ENCODE measurements at regions not wholly inside any gene's neighbourhood (a gene's known extent, or its start where the extent isn't known, plus 50 kb on each side); places are given as distances from the start of the nearest gene placed in this dataset.

DNA sequence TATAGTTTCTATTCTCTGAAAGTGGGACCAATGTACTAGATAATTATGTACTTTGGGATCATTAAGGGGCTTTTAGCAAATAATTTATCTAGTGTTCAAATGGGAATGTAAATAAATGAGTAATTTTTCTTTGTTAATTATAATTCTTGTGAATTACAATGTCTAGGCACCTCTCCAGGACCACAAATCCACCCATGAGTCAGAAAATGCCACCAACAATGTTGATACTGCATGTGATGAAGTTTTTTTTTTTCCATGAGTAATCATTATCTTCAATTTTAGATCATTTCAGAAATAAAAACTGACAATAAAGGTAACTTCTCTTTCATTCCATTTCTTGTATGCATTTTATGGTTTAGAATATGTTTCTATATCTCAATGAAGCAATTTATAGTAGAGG, 470.3 kb downstream of the VRK1 start:
- no peak for DNase-seq (ENCODE audit: low read depth)

DNA sequence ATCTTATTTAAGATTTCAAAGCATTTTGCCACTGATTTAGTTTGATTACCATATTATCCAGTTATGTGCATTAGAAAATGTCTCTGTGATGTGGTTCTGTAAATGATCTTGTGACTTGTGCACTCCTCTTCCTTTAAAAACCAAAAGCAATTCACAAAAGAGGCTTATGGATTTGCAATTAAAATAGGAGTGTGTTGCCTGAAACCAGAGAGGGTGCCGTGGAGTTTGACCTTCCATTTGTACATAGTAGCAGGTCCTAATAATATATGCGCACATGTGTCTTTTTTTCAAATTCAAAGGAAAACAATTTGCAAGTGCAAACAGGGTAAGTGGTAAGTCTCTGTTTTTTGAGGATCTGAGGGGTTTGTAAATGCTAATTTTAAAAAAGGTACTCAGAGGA, 470.9 kb downstream of the VRK1 start:
- no peak for DNase-seq (ENCODE audit: low read depth)

DNA sequence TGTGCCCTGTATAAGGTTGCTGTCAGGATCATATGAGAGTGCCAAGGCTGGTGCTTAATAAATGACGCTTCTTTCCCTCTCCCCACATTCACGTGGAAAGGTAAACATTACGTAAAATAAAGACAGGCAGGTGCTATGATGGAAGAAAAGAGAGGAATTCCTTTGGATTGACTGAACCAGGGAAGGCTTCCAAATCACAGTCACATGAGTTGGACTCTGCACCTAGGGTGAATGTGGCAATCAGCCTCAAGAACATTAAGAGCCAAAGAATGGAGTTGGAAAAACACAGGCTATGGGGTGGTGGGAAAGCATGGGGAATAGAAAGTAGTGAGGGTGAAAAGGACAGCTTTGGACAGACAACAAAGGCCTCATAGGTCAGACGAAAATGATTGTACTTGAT, 473.1 kb downstream of the VRK1 start:
- DNase-seq (ENCODE audit: low read depth) = no peak

DNA sequence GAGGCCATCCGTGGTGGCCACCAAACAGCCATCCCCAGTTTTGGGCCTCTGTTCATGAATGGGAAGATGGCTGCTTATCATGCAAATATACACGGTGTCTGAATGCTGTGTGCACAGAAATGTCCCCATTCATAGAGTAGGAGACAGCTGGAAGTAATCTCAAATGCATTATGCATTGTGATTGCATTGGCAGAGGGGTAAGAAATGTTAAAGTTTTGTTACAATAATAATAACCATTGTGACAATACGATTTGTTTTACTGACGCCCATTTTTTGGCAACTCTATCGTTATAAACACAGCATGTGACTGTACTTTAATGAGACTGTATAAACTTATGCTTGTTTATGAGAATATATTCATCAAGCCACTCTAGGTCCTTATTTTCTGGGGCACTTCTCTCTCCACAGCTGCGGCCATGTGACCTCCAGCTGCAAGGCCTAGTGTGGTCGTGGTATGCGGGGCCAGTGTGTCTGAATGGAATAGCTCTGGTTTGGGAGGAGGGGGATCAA, 474.3 kb downstream of the VRK1 start:
- no peak for DNase-seq (ENCODE audit: low read depth)

DNA sequence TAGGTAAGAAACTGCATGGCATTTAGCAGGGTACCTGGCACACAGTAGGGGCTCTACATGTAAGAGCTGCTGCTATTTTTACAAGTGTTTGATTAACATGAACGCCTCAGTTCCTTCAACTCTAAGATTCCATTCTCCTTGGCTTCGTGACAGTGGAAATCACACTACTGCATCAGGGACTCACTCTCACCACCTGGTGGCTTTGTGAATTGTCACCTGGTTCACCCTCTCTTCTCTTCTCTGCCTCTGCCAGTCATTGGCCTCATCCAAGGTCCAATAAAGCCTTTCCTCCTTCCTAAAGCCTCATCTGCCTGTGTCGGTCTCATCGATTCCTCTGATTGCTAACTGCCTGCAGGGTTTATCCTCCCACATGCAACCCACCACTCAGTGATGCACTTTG, 476.4 kb downstream of the VRK1 start:
- no peak for DNase-seq (ENCODE audit: low read depth)

DNA sequence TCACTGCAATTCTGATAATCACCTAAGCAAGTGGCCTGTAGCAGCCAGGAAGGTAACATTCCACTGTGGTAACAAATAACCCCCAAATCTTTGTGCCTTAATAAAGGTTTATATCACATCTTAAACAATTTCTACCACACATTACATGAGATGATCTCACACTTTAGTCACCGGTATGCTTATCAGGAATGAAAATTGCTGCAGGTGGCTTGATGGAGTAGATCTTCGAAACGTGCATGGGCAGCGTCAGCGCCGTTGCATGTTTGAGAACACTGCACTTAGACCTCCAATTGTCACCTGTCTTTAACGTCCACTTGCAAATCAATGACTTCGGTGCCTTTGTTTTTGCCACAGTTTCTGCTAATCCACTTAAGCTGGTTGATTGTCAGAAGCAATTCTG, 477.4 kb downstream of the VRK1 start:
- no peak for DNase-seq (ENCODE audit: low read depth)

DNA sequence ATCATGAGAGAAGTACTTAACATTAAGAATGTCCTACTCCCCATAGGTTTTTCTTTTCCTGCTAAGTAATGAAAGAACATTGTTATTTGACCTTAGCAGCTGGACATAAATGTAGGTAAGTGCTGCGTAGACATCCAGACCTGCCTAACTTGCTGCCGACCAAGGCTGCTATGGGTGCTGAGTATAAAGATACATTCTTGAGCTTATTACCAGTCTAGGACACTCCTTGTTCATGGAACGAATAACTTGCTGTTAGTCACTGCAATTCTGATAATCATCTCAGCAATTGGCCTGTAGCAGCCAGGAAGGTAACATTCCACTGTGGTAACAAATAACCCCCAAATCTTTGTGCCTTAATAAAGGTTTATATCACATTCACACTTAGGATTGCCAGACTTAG, 478.1 kb downstream of the VRK1 start:
- no peak for DNase-seq (ENCODE audit: low read depth)

DNA sequence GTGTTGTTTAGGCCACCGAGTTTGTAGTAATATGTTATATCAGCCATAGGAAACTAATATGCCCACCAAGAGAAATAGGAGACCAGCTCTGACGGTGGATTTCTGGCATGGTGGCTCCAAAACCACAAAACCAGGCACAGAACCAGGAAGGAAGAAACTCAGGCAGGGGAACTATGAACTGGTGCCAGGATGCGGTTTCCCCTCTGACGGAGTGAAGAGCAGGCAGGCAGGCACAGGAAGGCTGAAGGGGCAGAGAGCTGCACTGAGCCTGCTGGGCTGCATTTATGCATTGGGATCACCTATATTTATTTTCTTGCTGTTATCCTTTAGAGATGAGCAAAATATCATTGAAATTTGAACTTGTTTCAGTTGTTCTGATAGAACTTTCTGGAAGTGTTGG, 479.4 kb downstream of the VRK1 start:
- DNase-seq (ENCODE audit: low read depth) = no peak

DNA sequence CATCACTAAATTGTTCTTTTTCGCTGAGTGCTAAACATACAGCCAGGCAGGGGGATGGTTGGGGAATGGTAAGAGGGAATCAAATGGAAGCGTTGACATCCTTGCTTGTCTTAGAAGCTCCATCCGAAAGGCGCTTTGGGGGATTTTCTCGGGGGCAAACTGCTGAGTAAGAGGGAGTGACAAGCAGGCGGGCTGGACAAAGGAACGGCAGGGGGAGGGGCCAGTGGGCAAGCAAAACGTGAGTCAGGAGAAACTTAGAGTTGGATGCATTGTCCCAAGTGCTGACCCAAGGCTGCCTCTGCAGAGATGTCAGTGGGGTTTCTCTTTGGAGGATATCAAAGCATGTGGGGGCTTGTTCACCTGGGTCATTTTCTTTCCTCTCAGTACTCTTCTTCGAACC, 480.5 kb downstream of the VRK1 start:
- no peak for DNase-seq (ENCODE audit: low read depth)

DNA sequence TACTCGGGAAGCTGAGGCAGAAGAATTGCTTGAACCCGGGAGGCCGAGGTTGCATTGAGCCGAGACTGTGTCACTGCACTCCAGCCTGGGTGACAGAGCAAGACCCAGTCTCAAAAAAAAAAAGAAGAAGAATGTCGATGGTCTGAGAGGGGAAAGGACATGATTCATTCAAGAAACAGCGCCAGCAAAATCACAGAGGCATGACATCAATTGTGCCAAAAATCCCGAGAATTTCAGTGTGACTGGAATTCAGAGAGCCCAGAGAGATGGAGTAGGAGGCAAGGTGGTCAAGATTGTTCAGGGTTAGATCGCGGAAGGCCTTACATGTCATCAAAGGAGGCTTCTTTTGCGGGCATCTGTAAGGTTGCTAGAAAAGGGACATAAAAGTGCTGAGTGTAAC, 483.3 kb downstream of the VRK1 start:
- DNase-seq (ENCODE audit: low read depth) = no peak

DNA sequence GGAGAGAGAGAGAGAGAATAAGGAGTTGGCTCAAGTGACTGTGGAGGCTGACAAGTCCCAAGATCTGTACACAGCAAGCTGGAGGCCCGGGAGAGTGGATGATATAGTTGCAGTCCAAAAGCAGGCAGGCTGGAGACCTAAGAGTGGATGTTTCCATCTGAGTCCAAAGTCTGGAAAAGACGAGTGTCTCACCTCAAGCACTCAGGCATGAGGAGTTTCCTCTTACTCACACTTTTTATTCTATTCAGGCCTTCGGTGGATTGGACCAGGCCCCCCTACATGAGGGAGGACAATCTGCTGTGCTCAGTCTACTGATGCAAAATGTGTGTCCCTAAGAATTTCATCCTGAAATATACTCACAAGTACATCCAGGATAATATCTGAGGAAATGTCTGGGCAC, 484.6 kb downstream of the VRK1 start:
- no peak for DNase-seq (ENCODE audit: low read depth)

DNA sequence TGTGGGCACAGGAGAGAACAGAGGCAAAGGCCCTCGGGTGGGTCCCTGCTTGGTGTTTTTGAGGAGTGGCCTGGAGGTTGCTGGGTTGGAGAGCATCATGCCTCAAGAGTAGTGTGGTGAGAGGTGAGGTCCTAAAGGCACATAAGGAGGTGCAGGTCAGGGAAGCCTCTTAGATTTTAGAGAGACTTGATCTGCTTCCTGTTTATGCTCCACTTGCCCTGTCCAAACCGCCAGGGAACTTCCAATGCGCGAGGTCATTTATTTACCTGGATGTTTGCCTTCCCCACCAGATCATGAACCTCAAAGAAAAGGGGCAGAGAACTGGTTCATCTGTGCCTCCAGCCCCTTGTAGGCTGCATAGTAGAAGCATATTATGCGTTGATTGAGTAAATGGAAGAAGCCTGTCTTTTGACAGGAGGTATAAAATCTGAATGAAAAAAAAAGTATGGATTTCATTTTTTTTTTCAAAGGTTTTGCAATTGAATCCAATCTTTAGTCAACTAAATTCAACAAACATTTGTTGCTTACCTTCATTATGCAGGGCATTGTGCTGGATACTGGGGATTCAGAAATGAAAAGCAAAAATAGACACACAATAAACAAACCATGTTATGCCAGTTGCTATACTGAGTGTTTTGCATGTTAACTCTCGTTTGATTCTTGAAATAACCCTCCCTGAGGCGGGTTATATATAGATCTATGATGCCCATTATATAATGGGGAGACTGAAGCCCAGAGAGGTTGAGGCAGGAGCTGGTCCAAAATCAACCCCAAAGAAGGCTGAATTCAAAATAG, 485.2 kb downstream of the VRK1 start:
- DNase-seq (ENCODE audit: low read depth) = no peak

DNA sequence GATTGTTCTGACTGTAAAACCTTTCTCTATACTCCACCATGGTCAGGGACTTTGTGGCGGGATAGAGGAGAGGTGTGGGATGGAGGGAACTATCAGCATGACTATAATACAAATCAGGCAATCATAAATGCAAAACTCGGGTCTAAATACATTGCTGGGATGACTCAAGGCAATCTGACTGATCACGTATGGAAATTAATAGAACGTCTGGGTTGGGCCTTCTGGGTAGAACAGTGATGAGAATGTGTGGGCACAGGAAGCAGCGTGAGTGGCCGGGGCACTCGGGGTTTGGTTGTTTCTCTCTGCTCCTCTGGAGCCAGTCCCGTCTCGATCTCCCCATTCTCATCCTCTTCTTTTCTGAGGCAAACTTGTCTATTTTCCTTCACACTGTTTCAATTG, 485.8 kb downstream of the VRK1 start:
- DNase-seq (ENCODE audit: low read depth) = no peak

DNA sequence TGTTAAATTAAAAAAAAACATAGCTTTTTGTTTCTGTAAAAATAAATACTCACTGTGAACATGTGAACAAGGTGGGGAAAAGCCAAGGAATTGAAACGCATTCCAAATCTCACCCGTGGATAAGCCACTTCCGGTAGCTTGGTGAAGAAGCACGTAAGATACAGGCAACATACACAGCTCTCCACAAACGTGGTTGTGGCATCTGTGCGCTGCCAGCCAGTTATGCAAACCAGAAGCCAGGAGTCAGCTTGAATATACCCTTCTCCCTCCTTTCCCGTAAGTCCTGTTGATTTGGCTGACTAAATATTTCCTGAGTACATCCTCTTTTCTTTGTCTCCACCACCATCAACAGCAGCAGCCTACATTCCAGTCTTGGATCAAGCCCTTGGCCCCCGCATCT, 486.2 kb downstream of the VRK1 start:
- no peak for DNase-seq (ENCODE audit: low read depth)

DNA sequence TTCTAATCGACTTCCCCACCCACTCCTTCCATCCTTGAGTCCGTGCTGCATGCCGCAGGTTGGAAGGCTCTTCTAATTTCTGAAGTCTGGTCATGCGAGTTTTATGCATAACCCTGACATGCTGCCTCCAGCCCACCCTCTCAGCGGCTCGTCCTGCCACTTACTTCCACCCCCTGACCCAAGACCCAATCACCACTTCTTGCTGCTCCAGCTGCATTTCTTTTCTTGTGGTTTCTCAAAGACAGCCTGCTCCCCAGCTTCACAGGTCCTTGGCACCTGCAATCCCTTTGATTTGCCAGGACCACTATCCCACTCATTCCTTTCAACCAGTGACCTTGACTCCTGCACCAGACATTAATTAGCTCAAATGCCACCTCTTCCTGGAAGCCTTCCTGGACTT, 486.7 kb downstream of the VRK1 start:
- no peak for DNase-seq (ENCODE audit: low read depth)

DNA sequence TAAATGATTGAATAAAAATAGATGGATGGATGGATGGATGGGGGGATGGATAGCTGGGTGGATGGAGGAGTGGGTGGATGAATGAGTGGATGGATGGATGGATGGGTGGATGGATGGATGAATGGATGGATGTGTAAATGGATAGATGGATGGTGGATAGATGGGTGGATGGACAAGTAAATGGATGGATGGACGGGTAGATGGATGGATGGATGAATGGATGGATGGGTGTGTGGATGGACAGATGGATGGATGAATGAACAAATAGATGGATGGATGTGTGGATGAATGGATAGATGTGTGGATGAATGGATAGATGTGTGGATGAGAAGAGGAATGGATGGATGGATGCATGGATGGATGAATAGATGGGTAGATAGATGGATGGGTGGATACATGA, 490.8 kb downstream of the VRK1 start:
- DNase-seq (ENCODE audit: low read depth) = no peak

DNA sequence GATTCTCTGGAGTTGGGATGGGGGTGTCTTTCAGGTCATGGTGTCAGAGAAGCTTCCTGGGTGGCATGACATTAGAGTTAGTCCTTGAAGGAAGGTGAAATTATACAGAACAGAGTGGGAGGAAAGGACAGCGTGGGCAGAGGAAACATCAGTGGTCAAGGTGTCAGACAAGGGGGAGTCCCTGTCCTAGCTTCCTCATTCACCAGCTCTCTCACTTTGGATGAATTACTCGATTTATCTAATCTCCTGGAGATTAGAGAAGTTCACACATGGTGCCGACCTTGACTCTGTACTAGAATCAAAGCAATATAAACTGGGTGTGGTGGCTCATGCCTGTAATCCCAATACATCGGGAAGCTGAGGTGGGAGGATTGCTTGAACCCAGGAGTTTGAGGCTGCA, 492.9 kb downstream of the VRK1 start:
- no peak for DNase-seq (ENCODE audit: low read depth)

DNA sequence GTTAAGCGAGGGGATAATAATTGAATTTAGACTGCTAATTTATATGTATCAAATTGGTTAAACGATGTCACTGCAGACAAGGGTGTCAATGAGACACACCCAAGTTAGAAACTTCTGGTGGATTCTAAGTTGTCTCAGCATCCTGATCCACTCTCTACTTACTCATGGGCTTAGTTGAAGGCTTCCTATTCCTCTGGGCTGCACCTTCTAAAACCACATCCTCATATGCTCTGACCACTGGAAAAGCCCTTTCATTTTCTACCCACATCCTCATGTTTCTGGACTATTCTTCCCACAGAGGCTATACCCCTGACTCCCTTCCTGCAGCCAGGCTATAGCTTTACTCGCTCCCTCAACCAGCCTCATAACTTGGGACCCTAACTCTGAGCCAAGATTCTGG, 493.8 kb downstream of the VRK1 start:
- no peak for DNase-seq (ENCODE audit: low read depth)

DNA sequence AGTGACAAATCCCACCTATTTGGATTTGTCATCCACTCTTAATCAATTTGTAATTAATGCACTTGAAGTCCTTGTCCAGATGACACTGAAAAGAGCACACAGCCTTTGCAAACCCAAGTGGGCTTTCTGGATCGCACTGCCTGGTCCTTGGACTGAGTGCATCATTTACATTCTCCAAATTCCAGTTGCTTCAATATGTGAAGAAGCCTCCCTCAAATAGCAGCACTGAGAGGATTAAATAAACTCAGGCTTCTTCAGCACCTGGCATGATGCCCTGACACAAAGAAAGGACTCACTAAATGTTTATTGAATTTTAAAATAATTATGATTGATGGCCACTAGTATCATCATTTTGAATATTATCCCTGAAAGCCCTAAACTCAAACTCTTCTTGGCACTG, 496.5 kb downstream of the VRK1 start:
- no peak for DNase-seq (ENCODE audit: low read depth)

DNA sequence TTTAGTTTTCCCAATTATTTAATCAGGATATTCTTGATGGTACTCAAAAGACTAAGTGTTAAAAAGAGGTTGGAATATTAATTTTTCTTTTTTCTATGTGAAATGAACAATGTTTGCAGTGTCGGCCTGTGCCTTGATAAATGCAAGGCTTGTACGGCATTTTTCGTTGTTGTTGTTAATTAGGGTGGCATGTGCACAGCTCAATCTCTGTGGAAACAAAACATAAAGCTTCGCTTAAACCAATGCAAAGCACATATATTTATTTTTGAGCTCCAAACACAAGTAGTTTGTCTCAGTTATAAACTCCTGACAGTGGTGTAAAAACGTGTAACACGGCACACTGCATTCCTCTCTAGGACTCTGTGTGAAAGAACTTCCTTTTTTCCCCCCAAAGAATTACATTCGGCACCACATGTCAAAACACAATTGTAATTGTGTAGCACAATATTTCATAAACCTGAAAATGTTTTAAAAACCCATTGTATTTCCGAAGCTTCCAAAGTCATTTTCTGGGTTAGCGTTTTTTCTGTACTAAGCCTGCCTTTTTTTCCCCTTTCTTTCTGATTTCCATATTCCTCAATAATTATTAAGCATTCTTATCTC, 498.0 kb downstream of the VRK1 start:
- no peak for DNase-seq (ENCODE audit: low read depth)

DNA sequence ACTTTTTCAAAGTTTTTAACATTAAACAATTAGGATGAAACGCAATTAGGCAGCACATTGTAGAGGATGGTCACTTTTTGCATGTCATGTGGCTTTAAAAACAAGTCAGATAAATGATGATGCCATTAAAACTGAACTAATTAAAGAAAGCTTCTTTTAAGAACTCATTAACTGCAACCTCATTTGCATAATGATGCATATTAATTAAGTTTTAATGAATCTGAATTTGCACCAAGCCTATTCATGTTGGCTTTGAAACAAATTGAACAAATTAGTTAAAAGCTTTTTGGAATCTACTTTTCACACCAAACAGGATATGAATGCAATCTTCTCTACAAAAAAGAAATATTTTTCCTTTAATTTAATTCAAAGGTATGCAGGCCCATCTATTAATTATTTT, 499.0 kb downstream of the VRK1 start:
- DNase-seq (ENCODE audit: low read depth) = no peak

DNA sequence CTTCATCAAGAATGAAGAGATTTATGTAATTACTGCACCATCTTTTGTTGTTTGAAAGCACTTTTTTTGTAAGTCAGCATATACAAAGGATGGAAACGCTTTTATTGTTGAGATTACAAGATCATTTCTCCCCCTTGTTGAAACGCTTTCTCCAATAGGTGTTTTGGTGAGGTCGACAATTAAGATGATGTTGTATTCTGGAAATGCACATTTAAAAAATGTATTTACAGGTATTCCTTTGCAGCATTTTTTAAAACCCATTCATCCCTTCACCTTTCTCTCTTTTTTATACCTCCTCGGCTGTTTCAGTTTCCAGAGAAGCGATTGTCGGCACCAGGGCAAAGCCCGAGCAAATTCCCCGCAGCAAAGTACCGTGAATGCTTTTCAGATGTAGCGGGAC, 499.9 kb downstream of the VRK1 start:
- no peak for DNase-seq (ENCODE audit: low read depth)

DNA sequence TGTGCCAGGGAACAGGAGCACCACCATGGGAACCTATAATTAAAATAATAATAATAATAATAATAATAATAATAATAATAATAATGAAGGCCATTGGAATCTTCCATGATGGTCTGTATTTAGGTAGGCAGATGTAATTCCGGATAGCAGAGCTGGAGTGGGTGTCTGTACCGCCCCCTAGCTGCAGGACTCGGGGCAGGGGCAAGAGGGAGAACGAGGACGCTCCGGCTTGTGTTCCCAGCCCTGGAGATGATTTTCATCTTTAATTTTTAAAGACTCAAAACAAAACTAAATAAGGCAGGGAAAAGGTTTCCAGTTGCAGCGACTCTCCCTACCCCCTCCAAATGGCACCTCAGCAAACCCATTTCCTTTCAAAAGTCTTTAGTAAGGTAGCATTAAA, 501.1 kb downstream of the VRK1 start:
- DNase-seq (ENCODE audit: low read depth) = no peak

DNA sequence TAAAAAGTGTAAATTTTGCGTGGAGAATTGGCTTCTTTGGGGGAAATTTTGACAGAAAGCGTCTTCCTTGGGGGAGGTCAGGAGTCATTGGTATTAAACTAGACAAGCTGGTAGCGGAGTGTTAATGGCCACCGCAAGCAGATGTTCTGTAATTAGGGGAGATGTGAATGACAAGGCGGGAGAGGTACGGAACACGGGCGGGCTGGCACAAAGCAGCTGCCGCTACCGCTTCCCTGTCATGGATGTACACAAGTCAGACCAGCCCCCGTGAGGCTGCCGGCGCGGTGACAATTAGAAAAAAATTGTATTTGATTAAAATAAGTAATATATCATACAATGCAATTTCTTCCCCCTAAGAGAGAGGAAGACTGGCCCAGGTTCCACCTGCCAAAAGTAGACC, 501.6 kb downstream of the VRK1 start:
- DNase-seq (ENCODE audit: low read depth) = no peak
